ENCODE measurements at regions not wholly inside any gene's neighbourhood (a gene's known extent, or its start where the extent isn't known, plus 50 kb on each side); places are given as distances from the start of the nearest gene placed in this dataset.

DNA sequence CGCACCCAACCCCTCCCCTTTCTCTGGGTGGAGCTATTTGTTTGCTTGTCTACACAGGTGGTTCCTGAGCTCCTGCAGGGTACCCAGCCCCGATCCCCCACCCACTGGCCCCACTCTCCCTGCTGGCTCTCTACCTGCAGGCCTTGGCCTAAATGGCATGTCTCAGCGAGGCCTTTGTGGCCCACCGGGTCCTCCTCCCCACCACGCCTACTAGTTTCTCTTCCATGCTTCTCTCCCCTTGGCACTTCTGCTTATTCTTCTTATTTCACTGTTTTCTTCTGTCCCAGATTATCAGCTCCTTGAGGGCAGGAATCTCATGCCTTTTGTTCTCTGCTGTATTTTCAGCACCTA lies 57.4 kb upstream of the ZNF536 start:
- H3K4me1 Mint-ChIP-seq: no peaks in the 10 kb centered on the region
- H3K27ac Mint-ChIP-seq: no peak overlapping the region
- no peaks in the 10 kb centered on the region for H3K36me3 Mint-ChIP-seq (ENCODE audit: low read depth)
- no peak overlapping the region for H3K4me3 Mint-ChIP-seq
- H3K9me3 Mint-ChIP-seq: no peaks in the 10 kb centered on the region
- no peak for DNase-seq
- ChIA-PET CTCF (no interaction called here), POLR2A (no interaction called here)
- no peaks in the 10 kb centered on the region for H3K27me3 Mint-ChIP-seq

DNA sequence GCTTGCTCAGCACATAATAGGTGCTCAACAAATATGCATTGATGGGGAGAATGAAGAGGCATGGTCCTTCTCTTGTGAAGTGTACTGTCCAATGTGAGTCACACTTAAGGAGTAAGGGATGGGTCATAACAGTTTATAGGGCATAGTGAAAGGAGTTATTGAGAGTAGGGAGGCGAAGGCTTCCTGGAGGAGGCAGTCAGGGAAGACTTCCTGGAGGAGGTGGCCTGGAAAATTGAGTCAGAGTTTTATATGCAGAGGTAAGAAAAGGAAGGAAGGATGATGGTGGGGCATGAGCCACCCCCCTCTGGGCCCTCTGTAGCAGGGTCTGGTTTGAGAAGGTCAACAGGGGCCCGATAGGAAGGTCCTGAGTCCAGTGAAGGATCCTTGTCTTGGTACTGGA lies 57.0 kb upstream of the ZNF536 start:
- Mint-ChIP-seq H3K36me3 (ENCODE audit: low read depth) (no peaks in the 10 kb centered on the region), H3K27me3 (no peaks in the 10 kb centered on the region), H3K4me1 (no peaks in the 10 kb centered on the region), H3K9me3 (no peaks in the 10 kb centered on the region), H3K4me3 (no peak overlapping the region), H3K27ac (no peak overlapping the region)
- POLR2A ChIA-PET: no interaction called here
- CTCF ChIA-PET: no interaction called here
- no peak for DNase-seq

DNA sequence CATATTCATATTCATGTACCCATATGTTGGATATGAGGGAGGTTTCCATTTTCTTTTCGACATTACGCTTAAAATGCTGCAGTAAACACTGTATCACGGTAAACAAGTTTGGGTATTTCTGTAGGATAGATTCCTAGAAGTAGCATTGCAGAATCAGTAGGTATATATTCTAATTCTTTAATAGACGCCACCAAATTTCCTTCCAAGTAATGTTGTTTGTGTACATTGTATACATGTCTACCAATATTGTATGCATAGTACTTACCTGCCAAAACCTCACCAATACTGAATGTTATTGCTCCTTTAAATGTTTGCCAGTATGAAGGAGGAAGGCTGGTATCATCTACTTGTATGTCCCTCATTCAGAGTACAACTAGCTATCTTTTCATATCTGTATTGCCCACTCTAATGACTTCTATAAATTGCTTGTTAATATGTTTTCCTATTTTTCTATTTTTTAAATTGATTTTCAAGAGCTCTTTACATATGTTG lies 56.1 kb upstream of the ZNF536 start:
- Mint-ChIP-seq H3K27ac (no peak overlapping the region), H3K4me3 (no peak overlapping the region), H3K36me3 (ENCODE audit: low read depth) (no peaks in the 10 kb centered on the region), H3K27me3 (no peaks in the 10 kb centered on the region), H3K4me1 (no peaks in the 10 kb centered on the region), H3K9me3 (no peaks in the 10 kb centered on the region)
- ChIA-PET POLR2A (no interaction called here), CTCF (no interaction called here)
- no peak for DNase-seq

DNA sequence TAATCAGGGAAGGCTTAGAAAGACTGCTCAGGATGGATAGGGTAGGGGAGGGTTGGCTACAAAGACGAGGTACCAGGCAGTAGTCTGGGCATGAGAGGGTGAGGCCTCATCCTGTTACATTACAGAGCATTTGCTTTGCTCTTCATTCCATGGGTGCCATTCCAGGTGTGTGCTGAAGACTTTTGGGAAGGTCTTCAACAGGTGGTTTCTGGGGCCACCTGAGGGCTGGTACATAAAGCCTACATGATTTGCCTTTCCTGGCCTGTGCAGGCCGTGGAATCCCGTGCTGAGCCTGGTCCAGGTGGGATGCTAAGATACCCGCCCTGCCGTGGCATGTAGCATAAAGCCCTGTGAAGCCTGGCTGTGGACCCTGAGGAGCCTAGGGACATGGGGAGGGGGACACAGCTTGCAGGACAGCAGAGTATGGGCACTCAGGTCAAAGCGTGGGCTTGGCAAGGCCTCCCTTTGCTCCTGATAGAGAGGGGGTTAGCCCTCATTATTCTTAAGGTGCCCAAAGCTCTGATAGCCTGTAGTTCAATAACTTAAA lies 55.6 kb upstream of the ZNF536 start:
- no peak overlapping the region for H3K4me3 Mint-ChIP-seq
- no peaks in the 10 kb centered on the region for H3K9me3 Mint-ChIP-seq
- no peaks in the 10 kb centered on the region for H3K27me3 Mint-ChIP-seq
- no peaks in the 10 kb centered on the region for H3K36me3 Mint-ChIP-seq (ENCODE audit: low read depth)
- H3K4me1 Mint-ChIP-seq: no peaks in the 10 kb centered on the region
- H3K27ac Mint-ChIP-seq: no peak overlapping the region
- no peak for DNase-seq
- ChIA-PET CTCF (no interaction called here), POLR2A (no interaction called here)

DNA sequence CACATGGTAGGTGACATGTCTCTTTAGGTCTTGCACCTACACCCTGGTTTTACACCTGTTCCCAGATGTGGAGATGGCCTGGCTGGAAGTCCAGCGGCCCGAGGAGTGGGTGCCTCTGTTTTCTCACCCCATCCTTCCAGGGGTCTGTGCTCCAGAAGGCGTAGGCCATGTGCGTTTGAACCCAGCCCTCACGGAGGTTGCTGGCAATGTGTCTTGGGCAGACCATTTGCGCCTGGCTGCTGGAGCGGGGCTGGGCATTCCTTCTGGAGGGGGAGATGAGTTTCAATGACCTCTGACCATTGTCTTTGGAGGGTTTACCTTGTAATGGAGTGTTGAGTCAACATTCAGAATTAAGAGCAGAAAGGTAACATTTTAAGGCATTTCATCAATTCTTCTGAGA lies 54.8 kb upstream of the ZNF536 start:
- no peaks in the 10 kb centered on the region for H3K9me3 Mint-ChIP-seq
- no peak overlapping the region for H3K27ac Mint-ChIP-seq
- no peak overlapping the region for H3K4me3 Mint-ChIP-seq
- no peak for DNase-seq
- H3K27me3 Mint-ChIP-seq: no peaks in the 10 kb centered on the region
- ChIA-PET CTCF (no interaction called here), POLR2A (no interaction called here)
- H3K36me3 Mint-ChIP-seq (ENCODE audit: low read depth): no peaks in the 10 kb centered on the region
- H3K4me1 Mint-ChIP-seq: no peaks in the 10 kb centered on the region

DNA sequence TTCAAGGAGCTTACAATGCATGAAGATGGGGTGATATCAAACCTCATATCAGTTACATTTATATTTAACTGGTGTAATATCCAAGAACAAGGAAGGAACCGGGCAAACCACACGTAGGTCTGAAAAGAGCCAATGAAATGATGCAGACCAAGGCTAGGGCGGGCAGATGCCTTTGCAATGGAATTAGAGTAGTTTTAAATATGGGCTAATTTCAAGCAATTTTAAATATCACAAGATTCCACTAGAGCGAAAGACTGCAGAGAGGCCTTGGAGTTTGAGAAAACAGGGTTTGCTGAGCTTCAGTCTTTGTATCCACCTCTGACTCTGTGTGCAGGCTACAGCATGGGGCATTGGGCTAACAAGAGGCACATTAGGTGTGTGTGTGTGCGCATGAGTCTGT lies 53.9 kb upstream of the ZNF536 start:
- Mint-ChIP-seq H3K36me3 (ENCODE audit: low read depth) (no peaks in the 10 kb centered on the region), H3K4me1 (no peaks in the 10 kb centered on the region), H3K4me3 (no peak overlapping the region), H3K27me3 (no peaks in the 10 kb centered on the region), H3K27ac (no peak overlapping the region), H3K9me3 (no peaks in the 10 kb centered on the region)
- DNase-seq: no peak
- POLR2A ChIA-PET: no interaction called here
- CTCF ChIA-PET: no interaction called here

DNA sequence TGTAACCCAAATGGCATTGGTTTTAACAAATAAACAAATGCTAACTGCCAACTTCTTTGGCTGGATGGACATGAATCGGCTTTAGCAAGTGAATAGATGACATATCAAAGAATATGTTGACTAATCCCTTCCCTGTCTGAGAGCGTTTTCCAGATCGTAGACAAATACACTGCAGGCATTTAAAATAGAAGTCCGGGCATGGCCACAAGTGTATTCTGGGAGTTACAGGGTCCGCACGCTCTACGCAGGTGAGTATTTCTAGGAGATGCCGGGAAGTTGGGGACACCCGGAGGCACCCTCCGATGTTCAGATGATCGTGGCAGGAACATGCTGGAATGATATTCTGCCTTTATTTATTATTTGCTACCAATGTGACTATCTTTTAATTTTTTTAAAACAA lies 53.2 kb upstream of the ZNF536 start:
- H3K9me3 Mint-ChIP-seq: no peaks in the 10 kb centered on the region
- H3K36me3 Mint-ChIP-seq (ENCODE audit: low read depth): no peaks in the 10 kb centered on the region
- H3K4me3 Mint-ChIP-seq: no peak overlapping the region
- ChIA-PET CTCF (no interaction called here), POLR2A (no interaction called here)
- no peaks in the 10 kb centered on the region for H3K4me1 Mint-ChIP-seq
- no peak overlapping the region for H3K27ac Mint-ChIP-seq
- DNase-seq: no peak
- H3K27me3 Mint-ChIP-seq: no peaks in the 10 kb centered on the region

DNA sequence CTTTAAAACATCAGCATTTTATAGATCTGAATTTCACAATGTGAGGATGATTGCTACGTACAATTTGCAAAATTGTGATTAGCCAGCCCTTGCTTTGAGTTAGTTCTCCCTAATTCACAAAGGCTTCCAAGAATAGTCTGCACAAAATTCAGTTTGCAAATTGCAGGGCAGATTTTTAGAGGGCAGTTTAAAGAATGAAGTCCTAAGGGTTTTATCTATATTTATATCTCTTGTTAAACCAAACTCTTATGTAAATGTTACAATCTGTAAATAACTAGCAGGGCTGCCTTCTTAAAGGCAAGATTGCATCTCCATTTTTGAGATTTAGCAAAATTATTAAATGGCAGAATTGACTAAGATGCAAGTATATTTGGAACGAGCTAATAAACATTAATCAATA lies 52.8 kb upstream of the ZNF536 start:
- CTCF ChIA-PET: no interaction called here
- Mint-ChIP-seq H3K4me1 (no peaks in the 10 kb centered on the region), H3K36me3 (ENCODE audit: low read depth) (no peaks in the 10 kb centered on the region), H3K9me3 (no peaks in the 10 kb centered on the region), H3K4me3 (no peak overlapping the region), H3K27me3 (no peaks in the 10 kb centered on the region), H3K27ac (no peak overlapping the region)
- DNase-seq: no peak
- POLR2A ChIA-PET: no interaction called here

DNA sequence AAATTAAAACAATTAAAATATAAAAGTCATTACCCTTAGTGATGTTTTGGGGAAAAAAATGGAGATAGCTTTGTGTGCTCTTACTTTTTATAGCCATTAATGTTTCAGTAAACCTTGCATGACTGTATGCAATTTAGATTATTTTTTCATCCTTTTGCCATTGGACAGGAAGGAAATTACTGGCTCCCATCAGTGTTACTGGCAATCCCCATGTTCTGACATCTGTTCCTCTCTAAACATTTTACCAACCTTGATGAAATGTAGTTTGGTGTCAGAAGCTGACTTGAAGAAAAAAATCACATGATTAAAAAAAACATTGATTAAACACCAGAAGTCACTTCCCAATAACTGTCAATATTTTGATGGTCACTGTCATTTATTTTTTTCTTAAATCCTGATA lies 52.3 kb upstream of the ZNF536 start:
- Mint-ChIP-seq H3K36me3 (ENCODE audit: low read depth) (no peaks in the 10 kb centered on the region), H3K4me3 (no peak overlapping the region), H3K27ac (no peak overlapping the region), H3K9me3 (no peaks in the 10 kb centered on the region), H3K4me1 (no peaks in the 10 kb centered on the region), H3K27me3 (no peaks in the 10 kb centered on the region)
- DNase-seq: no peak
- CTCF ChIA-PET: no interaction called here
- POLR2A ChIA-PET: no interaction called here

DNA sequence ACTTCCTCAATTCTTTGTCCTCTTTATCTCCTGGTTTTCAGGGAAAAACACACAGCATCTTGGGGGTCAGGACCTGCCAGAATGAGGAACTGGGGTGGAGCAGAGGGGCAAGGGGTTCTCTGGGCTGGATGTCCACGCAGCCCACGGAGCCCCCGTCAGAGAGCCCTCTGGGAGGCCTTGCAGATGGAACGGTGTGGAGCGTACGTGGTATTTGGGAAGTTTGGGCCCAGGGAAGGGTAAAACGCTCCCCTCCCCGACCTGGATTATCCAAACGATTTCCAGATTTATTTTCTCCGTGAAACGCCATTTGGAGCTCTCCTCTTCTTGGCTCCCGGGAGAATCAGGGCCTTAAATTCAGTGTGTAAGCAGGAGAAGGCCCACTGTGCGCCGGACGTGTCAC lies 51.7 kb upstream of the ZNF536 start:
- ChIA-PET CTCF (no interaction called here), POLR2A (no interaction called here)
- no peaks in the 10 kb centered on the region for H3K9me3 Mint-ChIP-seq
- no peaks in the 10 kb centered on the region for H3K36me3 Mint-ChIP-seq (ENCODE audit: low read depth)
- DNase-seq: no peak
- no peak overlapping the region for H3K27ac Mint-ChIP-seq
- no peaks in the 10 kb centered on the region for H3K4me1 Mint-ChIP-seq
- H3K4me3 Mint-ChIP-seq: no peak overlapping the region
- H3K27me3 Mint-ChIP-seq: no peaks in the 10 kb centered on the region

DNA sequence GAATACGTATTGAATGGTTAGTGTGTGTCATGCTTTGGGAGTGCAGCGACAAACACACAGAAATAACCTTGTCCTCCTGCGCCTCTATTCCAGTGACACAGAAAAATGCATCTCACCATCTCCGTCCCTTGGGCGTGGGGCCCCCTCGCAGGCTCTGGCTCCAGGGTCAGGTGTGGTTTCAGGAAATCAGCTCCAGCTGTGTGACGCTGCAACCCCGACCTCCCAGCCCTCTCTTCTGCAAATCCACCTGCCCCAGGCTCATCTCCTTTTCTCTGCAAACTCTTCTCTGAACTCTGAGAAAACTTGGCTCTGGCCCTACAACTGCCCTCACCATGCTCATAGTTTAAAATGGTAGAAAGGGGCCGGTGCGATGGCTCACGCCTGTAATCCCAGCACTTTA lies 51.3 kb upstream of the ZNF536 start:
- Mint-ChIP-seq H3K4me1 (no peaks in the 10 kb centered on the region), H3K27ac (no peak overlapping the region), H3K36me3 (ENCODE audit: low read depth) (no peaks in the 10 kb centered on the region), H3K9me3 (no peaks in the 10 kb centered on the region), H3K27me3 (no peaks in the 10 kb centered on the region), H3K4me3 (no peak overlapping the region)
- no peak for DNase-seq
- ChIA-PET CTCF (no interaction called here), POLR2A (no interaction called here)
